ENCODE measurements at regions not wholly inside any gene's neighbourhood (a gene's known extent, or its start where the extent isn't known, plus 50 kb on each side); places are given as distances from the start of the nearest gene placed in this dataset.

DNA sequence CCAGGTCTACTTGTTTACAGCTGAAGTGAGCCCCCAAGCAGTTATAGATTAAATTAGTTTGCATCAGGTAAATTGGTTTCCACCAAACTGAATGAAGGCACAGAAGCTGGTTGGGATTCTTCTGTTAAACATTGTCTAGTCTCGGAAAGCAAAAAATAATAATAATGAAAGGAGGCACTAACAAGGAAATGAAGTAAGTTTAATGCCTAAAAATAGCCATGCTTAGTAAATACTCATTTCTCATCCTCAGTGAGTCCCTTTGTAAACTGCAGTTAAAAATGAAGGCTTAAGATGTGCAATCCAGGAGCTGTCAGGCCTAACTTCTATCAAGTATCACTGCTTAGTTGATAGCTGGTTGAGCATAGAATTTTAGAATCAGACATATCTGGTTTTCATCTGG is 113.5 kb downstream of the BTG1 start:
- DNase-seq (ENCODE audit: low read depth in 3 of 3), result no peak

DNA sequence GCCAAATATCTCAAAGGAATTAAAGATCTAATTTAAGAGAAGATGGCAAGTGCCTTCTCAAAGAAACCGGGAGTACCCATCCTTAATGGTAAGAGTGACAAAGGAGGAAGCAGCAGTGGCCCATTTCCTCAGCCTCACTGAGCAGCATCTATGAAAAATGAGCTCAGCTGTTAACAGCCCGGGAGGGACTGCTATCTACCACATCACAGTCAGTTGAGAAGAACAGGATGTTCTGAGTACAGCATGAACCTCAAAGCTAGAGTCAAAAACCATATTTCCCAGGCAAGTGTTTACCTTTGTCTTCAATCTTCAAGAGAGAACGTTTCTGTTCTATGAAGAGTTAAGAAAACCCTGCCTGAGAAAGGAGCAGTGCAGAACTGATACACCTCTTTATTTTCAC is 115.0 kb downstream of the BTG1 start:
- DNase-seq (ENCODE audit: low read depth in 3 of 3), result peak in 2 of 3 experiments; percentile 9 to 41

GRCh38 chr12:92029902-92030586 is 115.6 kb downstream of the BTG1 start:
- no peak for DNase-seq (ENCODE audit: low read depth in 3 of 3)

- no peak for DNase-seq (ENCODE audit: low read depth in 3 of 3)
These were observed 116.5 kb downstream of the BTG1 start for GRCh38 chr12:92029136-92029535.

DNA sequence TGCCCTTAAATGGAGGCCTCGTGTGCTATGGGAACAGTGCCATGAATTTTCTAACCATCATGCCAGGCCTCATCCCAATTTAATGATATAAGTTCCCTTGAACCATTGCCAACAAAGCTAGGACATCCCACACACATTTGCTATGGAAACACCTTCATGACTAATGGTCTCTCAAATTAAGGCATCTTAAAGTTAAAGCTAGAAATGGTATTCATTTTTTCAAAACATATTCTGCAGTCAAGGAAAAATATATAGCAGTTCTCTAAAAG is 117.3 kb downstream of the BTG1 start:
- DNase-seq (ENCODE audit: low read depth in 3 of 3), result no peak

- no peak for DNase-seq (ENCODE audit: low read depth in 3 of 3)
These were observed 117.8 kb downstream of the BTG1 start for GRCh38 chr12:92027701-92028440.

DNA sequence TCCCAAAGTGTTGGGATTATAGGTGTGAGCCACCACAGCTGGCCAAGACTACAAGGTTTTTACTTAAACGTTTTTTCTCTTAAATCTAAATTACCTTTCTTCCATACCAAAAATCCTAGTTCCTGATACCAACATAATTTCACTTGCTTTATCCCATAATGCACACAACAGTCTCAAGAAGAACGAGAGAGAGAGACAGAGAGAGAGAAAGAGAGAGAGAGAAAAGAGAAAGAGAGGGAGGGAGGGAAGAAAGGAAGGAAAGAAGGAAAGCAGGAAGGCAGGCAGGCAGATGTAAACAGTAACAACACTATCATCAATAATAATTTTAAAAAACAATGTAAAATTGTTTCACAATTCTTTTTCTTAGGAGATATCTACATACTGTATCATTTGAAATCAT is 118.4 kb downstream of the BTG1 start:
- DNase-seq (ENCODE audit: low read depth in 3 of 3), result no peak

DNA sequence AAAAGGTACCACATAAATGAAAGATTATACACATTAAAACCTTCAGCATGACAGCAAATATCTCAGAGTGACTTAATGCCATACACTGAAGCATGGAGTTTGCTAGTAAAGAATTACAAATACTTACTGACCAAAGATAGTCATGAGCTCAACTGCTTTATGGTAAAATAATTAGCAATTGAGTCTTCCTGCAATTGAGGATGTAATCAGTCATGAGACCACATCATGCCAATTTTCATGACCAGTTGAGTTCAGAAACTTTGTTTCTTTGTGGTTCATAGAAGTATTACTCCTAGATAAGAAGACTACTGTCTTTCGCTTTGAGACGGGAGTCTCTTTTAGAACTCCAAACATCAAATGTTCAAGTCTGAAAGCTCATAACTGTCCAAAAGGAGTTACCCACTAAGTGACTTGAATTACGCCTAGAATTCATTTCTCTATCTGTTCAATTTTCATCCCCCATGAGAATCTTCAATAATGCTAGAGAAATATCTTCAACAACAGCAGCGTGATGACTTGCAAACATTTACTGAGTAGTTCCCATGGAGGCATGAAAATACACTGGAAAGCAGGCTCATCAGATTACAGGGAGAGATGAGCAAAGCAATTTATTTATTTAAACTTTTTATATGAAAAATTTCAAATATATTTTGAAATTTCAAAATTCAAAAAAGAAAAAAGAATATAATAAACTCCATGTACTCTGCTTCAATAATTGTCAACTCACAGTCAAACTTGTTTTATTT is 120.0 kb downstream of the BTG1 start:
- no peak for DNase-seq (ENCODE audit: low read depth in 3 of 3)

GRCh38 chr12:92022093-92022492 is 123.6 kb downstream of the BTG1 start:
- DNase-seq (ENCODE audit: low read depth in 3 of 3), result no peak

- no peak for DNase-seq (ENCODE audit: low read depth in 3 of 3)
These were observed 124.0 kb downstream of the BTG1 start for GRCh38 chr12:92021666-92022035.

DNA sequence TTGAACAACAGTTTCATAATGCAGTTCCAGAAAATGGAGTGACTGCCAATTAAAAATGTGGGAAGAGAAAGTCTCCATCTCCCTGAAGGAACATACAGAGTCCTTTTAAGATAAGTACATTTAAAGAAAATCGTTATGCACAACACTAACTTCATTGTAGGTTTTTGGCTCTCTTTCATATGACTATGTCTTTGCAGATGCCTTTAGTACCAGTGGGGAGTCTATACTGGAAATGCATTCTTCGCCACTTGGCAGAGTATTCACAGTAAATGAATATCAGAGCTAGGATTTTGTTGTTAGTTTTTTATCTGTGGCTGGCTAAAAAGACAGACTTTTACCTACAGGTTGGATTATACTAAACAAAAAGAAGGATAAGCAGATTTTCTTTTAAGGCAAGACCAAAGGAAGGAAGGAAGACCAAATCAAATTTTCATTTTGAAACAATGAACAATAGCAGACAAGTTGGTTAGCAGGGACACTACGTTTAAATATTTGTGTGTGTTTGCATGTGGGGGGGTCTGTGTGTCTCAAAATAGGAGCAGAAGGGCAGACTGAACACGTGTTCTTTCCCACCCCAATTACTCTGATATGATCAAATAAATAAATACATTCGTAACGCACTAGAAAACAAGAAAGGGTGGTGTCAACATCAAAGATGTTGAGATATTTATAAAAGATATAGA is 124.5 kb downstream of the BTG1 start:
- DNase-seq (ENCODE audit: low read depth in 3 of 3), result no peak

GRCh38 chr12:92019491-92020277 is 126.0 kb downstream of the BTG1 start:
- DNase-seq (ENCODE audit: low read depth in 3 of 3), result no peak

DNA sequence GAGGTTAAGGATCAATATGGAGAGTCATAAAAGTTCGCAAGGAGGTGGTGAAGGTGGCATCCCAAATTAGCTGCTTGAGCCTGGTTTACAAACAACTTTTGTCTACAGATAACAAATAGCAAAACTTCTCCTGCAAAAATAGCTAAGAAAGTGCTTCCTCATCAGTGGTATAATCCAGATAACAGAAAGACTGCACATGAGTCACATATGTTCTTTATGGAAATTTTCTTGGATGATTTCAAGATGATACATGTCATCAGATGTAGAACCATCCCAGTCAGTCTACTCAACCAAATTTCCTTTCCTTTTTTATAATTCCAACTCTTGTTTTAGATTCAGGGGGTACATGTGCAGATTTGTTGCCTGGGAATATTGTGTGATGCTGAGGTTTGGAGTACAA is 133.0 kb downstream of the BTG1 start:
- no peak for DNase-seq (ENCODE audit: low read depth in 3 of 3)

- DNase-seq (ENCODE audit: low read depth in 3 of 3), result no peak
These were observed 134.6 kb downstream of the BTG1 start for GRCh38 chr12:92010853-92011701.

DNA sequence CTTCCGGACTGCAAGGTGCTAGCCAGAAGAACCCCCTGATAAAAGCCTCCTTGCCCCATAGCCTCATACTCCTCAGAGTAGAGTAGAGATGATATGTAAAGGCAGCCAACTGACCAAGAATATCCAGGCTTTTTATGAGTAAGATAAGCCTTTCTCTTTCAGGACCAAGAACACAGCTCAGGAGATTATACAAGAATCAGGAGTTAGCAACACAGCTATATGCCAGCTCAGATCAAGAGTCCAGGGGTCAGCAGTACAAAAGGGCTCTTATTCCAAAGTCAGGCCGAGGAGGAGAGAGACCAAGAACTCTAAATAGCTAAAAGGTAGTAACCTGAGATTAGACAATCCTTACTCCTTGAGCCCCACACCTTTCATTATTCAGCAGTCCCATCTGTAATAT is 135.3 kb downstream of the BTG1 start:
- no peak for DNase-seq (ENCODE audit: low read depth in 3 of 3)

DNA sequence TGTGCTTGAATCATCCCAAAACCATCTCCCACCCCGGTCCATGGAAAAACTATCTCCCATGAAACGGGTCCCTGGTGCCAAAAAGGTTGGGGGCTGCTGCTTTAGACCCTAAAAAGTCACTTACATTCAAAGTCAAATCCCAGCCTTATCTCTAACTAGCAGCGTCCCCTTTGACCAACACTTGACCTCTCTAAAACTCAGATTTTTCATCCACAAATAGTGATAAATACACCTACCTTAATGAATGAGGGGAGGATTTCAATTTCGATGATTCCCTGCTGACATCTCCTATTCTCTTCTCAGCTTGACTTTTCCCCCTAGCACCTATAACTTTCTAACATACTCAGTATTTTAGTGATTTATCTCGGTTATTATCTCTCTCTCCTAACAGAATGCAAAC is 137.3 kb downstream of the BTG1 start:
- no peak for DNase-seq (ENCODE audit: low read depth in 3 of 3)

GRCh38 chr12:92007787-92008186 is 137.9 kb downstream of the BTG1 start:
- DNase-seq (ENCODE audit: low read depth in 3 of 3), result no peak

GRCh38 chr12:92003701-92004100 is 141.9 kb downstream of the BTG1 start:
- DNase-seq (ENCODE audit: low read depth in 3 of 3), result no peak

- no peak for DNase-seq (ENCODE audit: low read depth in 3 of 3)
These were observed 142.8 kb downstream of the BTG1 start for GRCh38 chr12:92002673-92003382.

- no peak for DNase-seq (ENCODE audit: low read depth in 3 of 3)
These were observed 143.4 kb downstream of the BTG1 start for GRCh38 chr12:92002195-92002649.
